HG02885 (cell line): ENCODE measurements at regions not wholly inside any gene's neighbourhood (a gene's known extent, or its start where the extent isn't known, plus 50 kb on each side); places are given as distances from the start of the nearest gene placed in this dataset.
A peak's percentile ranks its signal among the peaks of the same experiment; 100 is the strongest.

Experiments
- ATAC-seq: cut with Tn5 transposase; IDR thresholded peaks from one replicate; pipeline ENCODE4 v1.9.1; 2021; ENCODE audit warnings: mild to moderate bottlenecking; ENCODE audit not compliant: unreplicated experiment, poor library complexity

DNA sequence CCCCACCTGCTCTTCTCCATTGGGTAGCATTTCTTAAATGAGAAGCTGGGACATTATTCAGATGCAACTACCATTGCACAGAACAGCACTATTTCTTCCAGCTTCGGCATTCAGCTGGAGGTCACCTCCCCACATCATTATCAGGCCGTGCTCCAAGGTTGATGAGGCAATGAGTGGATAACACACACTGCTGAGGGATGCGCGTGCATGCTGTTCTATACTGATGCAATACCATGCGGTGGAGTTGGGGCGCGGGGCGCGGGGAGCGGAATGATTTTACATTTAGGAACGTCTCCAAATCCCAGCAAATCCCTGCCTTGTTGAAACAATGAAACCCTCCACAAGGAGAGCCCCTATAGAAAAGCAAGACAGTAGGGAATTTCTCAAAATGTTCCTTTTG lies 283.4 kb downstream of the GRIN2B start:
- ATAC-seq, result no peak

DNA sequence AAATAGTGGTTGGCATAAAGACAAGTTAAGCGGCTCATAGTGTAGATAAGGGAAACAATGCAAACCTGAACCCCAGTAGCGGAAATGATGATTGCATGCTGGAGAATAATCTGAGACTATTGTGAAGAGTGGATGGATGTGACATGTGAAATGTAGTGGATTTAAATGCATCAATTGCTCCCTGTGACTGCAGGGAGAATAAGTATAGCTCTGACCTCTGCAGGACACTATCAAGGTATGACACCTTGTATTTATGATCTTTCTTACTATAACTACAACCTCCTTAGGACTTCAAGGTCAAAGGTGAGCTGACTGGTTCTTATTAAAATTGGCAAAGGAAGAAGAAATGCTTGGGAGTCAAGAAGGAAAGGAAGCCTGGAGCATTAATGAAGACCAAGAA lies 285.6 kb downstream of the GRIN2B start:
- no peak for ATAC-seq

DNA sequence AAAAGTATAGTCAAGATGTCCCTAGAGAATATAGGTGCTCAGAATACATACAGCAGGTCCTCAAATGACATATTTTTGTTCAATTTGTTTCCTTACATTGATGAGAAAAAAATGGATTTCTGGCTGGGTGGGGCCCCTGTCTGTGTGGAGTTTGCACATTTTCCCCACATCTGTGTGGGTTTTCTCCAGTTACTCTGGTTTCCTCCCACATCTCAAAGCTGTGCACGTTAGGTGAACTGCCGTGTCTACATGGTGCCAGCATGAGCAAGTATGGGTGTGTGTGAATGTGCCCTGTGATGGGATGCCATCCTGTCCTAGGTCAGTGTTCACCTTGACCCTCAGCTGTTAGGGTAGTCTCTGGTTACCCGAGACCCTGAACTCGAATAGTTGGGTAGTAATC lies 289.1 kb downstream of the GRIN2B start:
- no peak for ATAC-seq

- no peak for ATAC-seq
These were observed 289.8 kb downstream of the GRIN2B start for GRCh38 chr12:13691598-13691997.

- no peak for ATAC-seq
These were observed 293.8 kb downstream of the GRIN2B start for GRCh38 chr12:13687633-13688032.

DNA sequence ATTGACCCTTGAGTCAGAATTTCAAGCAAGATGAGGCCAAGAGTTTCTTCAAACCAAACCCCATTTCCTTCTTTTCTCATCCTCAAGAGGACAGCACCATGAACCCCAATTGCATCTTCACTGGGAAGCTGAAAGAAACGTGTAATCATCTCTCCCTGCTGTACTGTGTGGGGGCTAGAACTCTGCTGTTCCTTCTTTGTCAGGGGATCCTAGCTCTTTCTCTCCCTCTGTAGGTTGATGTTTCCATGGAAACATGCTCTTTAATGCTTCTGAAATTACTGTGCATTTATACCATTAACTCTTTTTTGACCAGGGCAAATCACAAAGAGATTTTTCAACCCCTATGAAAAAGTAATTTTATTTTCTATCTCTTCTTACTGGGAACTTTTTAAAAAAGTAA lies 295.1 kb downstream of the GRIN2B start:
- no peak for ATAC-seq

DNA sequence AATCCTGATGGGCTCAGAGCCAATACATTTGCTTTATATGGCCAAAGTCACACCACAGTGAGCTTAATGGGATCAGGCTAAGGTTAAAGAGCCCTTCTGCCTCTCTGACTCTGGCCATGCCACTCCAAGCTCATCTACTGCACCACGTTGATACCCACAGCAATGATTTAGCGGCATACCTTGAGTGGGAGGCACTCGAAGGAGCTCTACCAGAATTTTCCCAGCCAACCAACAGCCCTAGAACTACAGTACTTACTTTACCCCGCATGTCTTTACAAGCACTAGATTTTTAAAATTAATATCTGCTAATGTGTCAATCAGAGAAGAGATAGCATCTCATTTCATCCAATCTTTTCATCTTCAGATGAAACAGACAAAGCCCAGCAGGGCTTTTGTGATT lies 300.5 kb downstream of the GRIN2B start:
- ATAC-seq, result no peak

- no peak for ATAC-seq
These were observed 304.5 kb downstream of the GRIN2B start for GRCh38 chr12:13676880-13677279.

DNA sequence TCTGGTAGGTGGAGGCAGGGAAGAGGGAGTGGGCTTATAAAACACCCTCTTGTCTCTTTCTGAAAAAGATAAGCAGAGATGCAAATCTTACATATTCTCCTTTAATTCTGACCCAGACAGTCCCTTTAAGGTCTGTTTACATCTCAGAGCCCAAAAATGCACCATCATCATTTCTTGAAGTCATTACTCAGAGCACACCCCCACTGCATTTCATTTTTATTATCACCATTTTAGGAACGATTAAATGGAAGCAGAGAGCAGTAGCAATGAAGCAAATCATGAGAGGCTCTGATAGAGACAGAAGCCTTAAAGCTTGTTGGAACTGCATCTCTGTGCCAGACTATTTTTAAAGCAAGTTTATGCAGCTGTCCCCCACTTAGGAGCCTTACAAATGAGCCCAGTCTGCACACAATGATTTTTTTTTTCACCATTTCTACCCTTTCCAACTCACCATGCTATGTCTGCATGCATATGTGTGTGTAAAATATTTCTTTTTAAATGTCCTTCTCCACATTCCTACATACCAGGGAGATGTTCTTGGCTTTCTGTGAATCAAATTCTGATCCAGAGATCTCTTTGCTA lies 311.0 kb downstream of the GRIN2B start:
- ATAC-seq, result no peak

GRCh38 chr12:13668880-13669279 lies 312.5 kb downstream of the GRIN2B start:
- ATAC-seq, result no peak

GRCh38 chr12:13666806-13667205 lies 314.6 kb downstream of the GRIN2B start:
- ATAC-seq, result no peak

DNA sequence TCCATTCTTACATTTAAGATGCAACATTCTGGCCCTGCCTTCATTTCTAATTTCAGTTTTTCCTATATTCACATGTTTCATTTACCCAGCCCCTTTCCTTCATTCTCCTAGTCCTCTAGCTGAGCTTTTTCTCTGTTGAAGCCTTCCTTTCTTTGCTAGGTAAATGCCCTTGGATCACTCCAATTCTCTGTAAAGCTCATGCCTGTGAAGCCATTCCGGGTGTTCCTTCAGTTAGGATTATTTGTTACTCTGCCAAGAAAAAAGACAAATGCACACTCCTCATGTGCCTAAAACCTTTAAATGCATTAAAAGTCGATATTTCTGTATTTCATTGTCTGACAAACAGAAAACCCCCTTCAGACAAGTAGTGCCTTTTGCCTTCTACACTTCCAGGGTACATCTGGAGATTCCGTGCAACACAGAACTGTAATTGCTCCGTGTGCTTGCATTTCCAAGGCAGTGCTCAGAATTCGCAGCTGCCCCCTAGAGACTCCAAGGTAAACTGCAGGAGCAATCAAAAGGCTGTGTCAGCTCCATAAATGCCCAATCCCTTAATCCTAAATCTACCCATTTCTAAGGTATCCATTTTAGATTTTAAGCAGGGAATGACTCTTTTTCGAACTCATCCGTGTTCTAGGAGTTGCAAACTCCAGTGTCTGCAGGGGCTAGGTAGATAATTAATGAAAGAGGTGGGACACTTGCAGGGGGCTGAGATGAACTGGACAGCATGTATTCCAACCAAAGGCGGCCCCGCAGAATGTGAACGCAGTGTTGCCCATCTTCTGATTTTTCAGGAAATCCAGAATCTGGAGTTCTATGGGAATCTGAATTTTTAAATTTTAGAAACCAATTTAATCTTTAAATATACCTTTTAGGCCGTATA lies 320.2 kb downstream of the GRIN2B start:
- peak; percentile 85 for ATAC-seq

GRCh38 chr12:13654456-13654855 lies 326.9 kb downstream of the GRIN2B start:
- no peak for ATAC-seq

- ATAC-seq, result no peak
These were observed 329.3 kb downstream of the GRIN2B start for GRCh38 chr12:13652105-13652504.

GRCh38 chr12:13635709-13636108 lies 345.7 kb downstream of the GRIN2B start:
- ATAC-seq, result no peak

GRCh38 chr12:13631873-13632272 lies 349.5 kb downstream of the GRIN2B start:
- ATAC-seq, result no peak

- ATAC-seq, result no peak
These were observed 351.0 kb downstream of the GRIN2B start for GRCh38 chr12:13630354-13630753.

GRCh38 chr12:13628067-13628466 lies 353.3 kb downstream of the GRIN2B start:
- no peak for ATAC-seq

DNA sequence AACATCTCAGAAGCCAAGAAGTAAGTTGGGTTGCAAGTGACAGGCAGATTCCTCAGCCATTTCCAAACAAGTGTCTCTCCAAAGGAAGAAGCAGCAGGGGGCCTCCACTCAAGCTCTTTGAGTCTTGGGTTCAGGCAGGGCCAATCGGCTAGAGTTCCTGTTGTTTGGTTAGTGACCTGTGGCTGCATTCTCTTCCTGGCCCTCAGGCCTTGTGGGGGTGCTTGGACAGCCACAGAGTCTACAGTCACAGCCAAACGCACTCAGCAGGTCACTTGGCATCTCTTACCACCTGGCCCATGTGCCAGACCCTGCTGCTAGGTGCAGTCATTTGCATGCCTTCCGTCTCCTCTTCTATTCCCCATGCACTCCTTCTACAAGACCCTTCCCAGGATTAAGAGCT lies 353.9 kb downstream of the GRIN2B start:
- no peak for ATAC-seq

DNA sequence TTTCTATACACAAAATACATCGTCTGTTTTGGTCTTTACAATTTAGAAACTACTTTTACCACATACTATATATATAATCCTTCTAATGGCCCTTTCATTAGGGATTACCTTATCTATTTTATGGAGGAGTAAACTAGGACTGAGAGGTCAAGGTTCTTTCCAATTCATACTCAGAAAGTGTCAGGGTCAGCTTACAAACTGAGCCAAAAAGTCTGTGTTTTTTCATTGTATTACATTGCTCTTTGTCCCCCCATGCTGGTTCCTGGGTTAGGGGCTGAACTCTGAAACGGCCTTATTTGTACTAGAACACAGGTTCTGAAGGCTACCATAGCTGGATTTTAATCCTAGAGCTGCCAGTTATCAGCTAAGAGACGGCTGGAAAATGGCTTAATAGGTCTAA lies 368.1 kb downstream of the GRIN2B start:
- ATAC-seq, result no peak

DNA sequence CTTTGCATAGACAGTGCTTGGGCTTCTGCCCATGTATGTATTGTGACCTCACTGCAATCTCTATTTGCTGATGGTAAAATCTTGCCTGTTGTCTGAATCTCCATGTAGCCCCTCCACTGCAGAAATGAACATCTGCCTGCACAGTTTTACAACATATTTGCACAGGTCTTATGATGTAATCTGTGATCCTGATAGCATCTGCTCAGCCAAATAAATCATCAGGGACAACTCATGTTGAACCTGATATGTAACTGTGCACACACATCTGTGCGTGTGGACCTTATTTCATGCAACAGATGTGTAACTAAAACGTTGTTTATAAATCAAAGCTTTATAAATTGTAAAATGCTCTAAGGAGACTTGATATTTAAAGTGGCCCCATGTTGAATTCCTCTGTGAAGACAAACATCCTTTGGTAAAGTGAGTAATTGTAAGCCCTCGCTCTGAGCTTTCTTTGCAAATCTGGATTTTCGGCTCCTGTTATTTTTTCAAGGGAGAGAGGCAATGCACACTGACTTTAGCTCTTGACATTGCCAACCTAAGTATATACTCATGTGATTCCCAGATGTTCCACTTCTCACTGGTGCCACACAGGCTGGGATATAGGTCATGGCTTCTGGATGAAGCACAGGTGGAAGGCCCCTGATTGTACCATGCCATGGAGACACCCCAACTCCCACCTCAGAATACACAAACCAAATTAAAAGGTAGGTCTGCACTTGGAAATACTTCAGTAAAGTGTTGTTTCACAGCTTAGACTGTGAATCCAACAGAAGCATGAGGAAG lies 371.3 kb downstream of the GRIN2B start:
- ATAC-seq, result no peak
